Stimulated activated CD4-positive, alpha-beta T cell treated with anti-CD3 and anti-CD28 coated beads, Interleukin-1b, Interleukin-23, amount 100 ng/mL, for 48 hours (primary cell): ENCODE measurements at regions not wholly inside any gene's neighbourhood (a gene's known extent, or its start where the extent isn't known, plus 50 kb on each side); places are given as distances from the start of the nearest gene placed in this dataset.
"Not testable (repeated sequence)": the region's sequence is repeated elsewhere in the genome, so short reads cannot be mapped to it uniquely, and the experiment has no call there.

Experiments
- DNase-seq: peaks from one replicate; pipeline ENCODE4 v3.0.0-alpha.2; 2020

GRCh38 chr9:81058782-81059181 lies 630.6 kb downstream of the TLE1 start:
- no peak for DNase-seq

- DNase-seq, result no peak
Measured at GRCh38 chr9:81053298-81054025, 635.9 kb downstream of the TLE1 start.

GRCh38 chr9:81052846-81053245 lies 636.5 kb downstream of the TLE1 start:
- DNase-seq, result no peak

GRCh38 chr9:81047280-81047679 lies 642.1 kb downstream of the TLE1 start:
- DNase-seq, result no peak

GRCh38 chr9:81045658-81046057 lies 643.7 kb downstream of the TLE1 start:
- DNase-seq, result no peak

GRCh38 chr9:81037889-81038288 lies 651.5 kb downstream of the TLE1 start:
- DNase-seq, result no peak

GRCh38 chr9:81035601-81036000 lies 653.7 kb downstream of the TLE1 start:
- DNase-seq, result no peak

- no peak for DNase-seq
Measured at GRCh38 chr9:81035171-81035570, 654.2 kb downstream of the TLE1 start.

- DNase-seq, result no peak
Measured at GRCh38 chr9:81032831-81033230, 656.5 kb downstream of the TLE1 start.

- DNase-seq, result no peak
Measured at GRCh38 chr9:81032030-81032572, 657.2 kb downstream of the TLE1 start.

- DNase-seq, result no peak
Measured at GRCh38 chr9:81031422-81032029, 657.8 kb downstream of the TLE1 start.

GRCh38 chr9:81030027-81030426 lies 659.3 kb downstream of the TLE1 start:
- DNase-seq, result no peak

GRCh38 chr9:81028504-81028903 lies 660.8 kb downstream of the TLE1 start:
- DNase-seq, result no peak

GRCh38 chr9:81022177-81022576 lies 667.2 kb downstream of the TLE1 start:
- no peak for DNase-seq

GRCh38 chr9:81014945-81015344 lies 674.4 kb downstream of the TLE1 start:
- not testable (repeated sequence) for DNase-seq

- DNase-seq, result not testable (repeated sequence)
Measured at GRCh38 chr9:81013191-81013590, 676.2 kb downstream of the TLE1 start.

- no peak for DNase-seq
Measured at GRCh38 chr9:81002906-81003305, 686.4 kb downstream of the TLE1 start.

- peak; percentile 1 for DNase-seq
Measured at GRCh38 chr9:81002242-81002641, 687.1 kb downstream of the TLE1 start.

- DNase-seq, result no peak
Measured at GRCh38 chr9:80995759-80996158, 693.6 kb downstream of the TLE1 start.

- no peak for DNase-seq
Measured at GRCh38 chr9:80994892-80995291, 694.5 kb downstream of the TLE1 start.

GRCh38 chr9:80985595-80985994 lies 703.8 kb downstream of the TLE1 start:
- not testable (repeated sequence) for DNase-seq

- DNase-seq, result no peak
Measured at GRCh38 chr9:80976403-80976802, 712.9 kb downstream of the TLE1 start.

- not testable (repeated sequence) for DNase-seq
Measured at GRCh38 chr9:80970377-80970776, 719.0 kb downstream of the TLE1 start.

GRCh38 chr9:80968611-80969010 lies 720.7 kb downstream of the TLE1 start:
- DNase-seq, result no peak

GRCh38 chr9:80964914-80965313 lies 724.4 kb downstream of the TLE1 start:
- DNase-seq, result no peak
